ENCODE measurements at regions not wholly inside any gene's neighbourhood (a gene's known extent, or its start where the extent isn't known, plus 50 kb on each side); places are given as distances from the start of the nearest gene placed in this dataset.
"Not testable (repeated sequence)": the region's sequence is repeated elsewhere in the genome, so short reads cannot be mapped to it uniquely, and the experiment has no call there.

DNA sequence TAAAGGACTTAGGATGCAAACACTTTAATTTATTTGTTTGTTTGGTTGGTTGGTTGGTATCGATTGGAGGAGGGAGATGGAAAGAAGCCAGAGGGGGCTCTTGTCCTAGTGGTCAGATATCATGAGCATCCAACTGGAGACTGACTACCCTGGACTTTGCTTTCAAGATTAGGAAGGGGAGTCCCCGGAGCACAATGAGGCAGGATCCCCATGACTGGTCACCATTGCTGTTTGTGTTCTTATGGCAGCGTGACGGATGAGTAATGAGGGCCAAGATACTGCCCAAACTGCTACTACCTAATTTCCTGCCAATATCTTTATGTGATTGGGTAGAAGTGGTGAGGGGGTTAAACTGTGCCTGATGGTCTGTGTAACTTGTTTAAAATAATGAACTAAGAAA, 354.6 kb upstream of the ROPN1 start:
- no peak for TF ChIP-seq CTCF (IDR thresholded peaks at IDR 0.05; ENCODE audit: low read depth, low read length)
- no peak for DNase-seq (ENCODE audit: extremely low read depth, low read depth)

- no peak for TF ChIP-seq CTCF (IDR thresholded peaks at IDR 0.05; ENCODE audit: low read depth, low read length)
- no peak for DNase-seq (ENCODE audit: extremely low read depth, low read depth)
Observed at GRCh38 chr3:124347418-124347817, 355.5 kb upstream of the ROPN1 start.

DNA sequence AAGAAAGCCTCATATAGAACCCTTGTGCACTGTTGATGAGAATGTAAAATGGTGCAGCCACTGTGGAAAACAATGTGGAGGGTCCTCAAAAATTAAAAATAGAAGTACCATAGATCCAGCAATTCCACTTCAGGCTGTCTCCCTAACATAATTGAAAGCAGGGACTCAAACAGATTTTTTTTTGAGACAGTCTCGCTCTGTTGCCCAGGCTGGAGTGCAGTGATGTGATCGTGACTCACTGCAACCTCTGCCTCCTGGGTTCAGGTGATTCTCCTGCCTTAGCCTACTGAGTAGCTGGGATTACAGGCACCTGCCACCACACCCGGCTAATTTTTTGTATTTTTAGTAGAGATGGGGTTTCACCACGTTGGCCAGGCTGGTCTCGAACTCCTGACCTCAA, 356.6 kb upstream of the ROPN1 start:
- not testable (repeated sequence) for DNase-seq (ENCODE audit: extremely low read depth, low read depth)

- peak; percentile 47 for TF ChIP-seq CTCF (IDR thresholded peaks at IDR 0.05; ENCODE audit: low read depth, low read length)
- DNase-seq (ENCODE audit: extremely low read depth, low read depth): peak; percentile 5
Observed at GRCh38 chr3:124351430-124352148, 359.7 kb upstream of the ROPN1 start.

DNA sequence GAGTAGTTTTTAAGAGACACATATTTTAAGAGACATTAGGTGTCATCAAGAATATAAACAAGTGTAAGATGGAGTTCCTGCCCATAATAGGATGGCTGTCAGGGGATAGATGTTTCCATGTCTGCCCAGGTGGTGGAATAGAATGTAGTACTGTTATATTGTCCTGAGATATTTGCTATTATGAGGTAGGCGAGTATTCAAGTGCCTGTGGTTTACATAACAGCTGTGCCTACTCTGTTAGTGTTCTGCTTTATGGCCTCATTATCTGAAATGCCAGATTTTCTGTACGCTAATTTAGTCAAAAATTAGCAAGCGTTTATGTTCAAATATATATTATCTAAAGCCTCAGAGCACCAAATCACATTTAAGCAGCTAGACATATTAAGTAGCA, 360.2 kb upstream of the ROPN1 start:
- TF ChIP-seq CTCF (IDR thresholded peaks at IDR 0.05; ENCODE audit: low read depth, low read length): no peak
- no peak for DNase-seq (ENCODE audit: extremely low read depth, low read depth)

DNA sequence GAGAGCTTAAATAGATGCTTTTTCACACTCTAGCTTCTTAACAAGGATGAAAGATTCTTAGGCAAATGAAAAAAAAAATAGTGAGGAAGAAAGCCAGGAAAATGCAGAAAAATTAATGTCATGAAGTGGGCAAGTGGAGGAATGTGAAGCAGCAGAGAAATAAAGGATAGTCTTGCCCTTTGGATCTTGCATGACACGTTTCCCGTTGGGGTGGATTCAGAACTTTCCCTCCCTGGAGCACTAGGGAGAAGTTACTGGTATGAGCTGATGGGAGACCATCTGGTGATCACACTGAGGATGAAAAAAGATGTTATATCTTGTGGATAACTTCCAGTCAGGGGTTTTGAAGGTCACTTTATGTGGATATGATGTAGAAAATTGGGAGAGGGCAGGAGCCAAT, 361.8 kb upstream of the ROPN1 start:
- DNase-seq (ENCODE audit: extremely low read depth, low read depth): no peak
- no peak for TF ChIP-seq CTCF (IDR thresholded peaks at IDR 0.05; ENCODE audit: low read depth, low read length)

DNA sequence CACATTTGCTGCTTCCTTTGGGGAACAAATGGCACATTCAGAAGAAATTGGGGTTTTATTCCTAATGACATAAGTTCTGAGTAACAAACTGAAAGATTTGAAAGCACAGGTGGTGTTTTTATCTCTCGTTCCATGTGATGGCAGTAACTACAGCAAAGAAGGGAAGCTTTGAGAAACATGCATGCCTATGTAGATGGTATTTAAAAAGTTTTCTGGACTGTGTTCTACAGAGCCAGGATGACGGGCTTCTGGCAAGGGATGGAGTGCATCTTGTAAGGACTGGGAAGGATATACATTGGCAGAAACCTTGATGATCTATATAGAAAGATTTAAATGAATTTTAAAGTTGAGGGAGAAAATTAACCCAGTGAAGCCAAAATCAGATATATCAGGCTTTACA, 362.2 kb upstream of the ROPN1 start:
- DNase-seq (ENCODE audit: extremely low read depth, low read depth): no peak
- TF ChIP-seq CTCF (IDR thresholded peaks at IDR 0.05; ENCODE audit: low read depth, low read length): no peak

DNA sequence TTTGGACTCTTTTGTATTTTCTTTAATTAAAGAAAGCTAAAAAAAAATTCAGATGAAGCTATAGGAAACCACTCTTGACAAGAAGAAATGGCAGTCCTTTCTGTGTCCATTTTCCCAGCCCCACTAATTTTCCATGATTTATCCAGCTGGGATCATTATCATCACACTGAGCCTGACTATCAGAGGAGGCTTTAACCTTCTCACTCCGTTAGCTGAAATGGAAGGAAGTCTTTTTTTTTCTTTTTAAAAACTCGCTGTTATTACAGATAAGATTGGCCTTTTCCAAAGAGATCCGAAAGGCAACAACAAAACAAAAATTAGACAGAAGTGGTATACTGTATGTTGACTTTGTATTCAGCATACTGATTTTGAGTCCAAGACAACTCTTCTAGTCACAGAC, 366.2 kb upstream of the ROPN1 start:
- TF ChIP-seq CTCF (IDR thresholded peaks at IDR 0.05; ENCODE audit: low read depth, low read length): no peak
- DNase-seq (ENCODE audit: extremely low read depth, low read depth): no peak
